ENCODE measurements at regions not wholly inside any gene's neighbourhood (a gene's known extent, or its start where the extent isn't known, plus 50 kb on each side); places are given as distances from the start of the nearest gene placed in this dataset.

- H3K4me3 ChIP-seq, result no peak overlapping the region
- TF ChIP-seq POLR2A (IDR thresholded peaks at IDR 0.05) (no peak), CTCF (IDR thresholded peaks at IDR 0.05) (no peak)
- intact Hi-C loops (cut with DNase I; ENCODE audit: low total_unique reads), result no loop called here
- 88% methylated on average over 4 of the region's 4 CpGs for WGBS, 2 donors
- no peaks in the 10 kb centered on the region for H3K27me3 ChIP-seq
- no peaks in the 10 kb centered on the region for H3K9me3 ChIP-seq
- H3K4me1 ChIP-seq, result peaks cover 3% of the 10 kb centered on the region
- no peaks in the 10 kb centered on the region for H3K36me3 ChIP-seq (ENCODE audit: low read depth, missing control alignments)
- no peak for DNase-seq
- no peak overlapping the region for H3K27ac ChIP-seq
Measured at GRCh38 chr19:31617010-31617585, 267.9 kb upstream of the TSHZ3 start.

- intact Hi-C loops (cut with DNase I; ENCODE audit: low total_unique reads), result no loop called here
- H3K27me3 ChIP-seq, result no peaks in the 10 kb centered on the region
- no peaks in the 10 kb centered on the region for H3K4me1 ChIP-seq
- no peak overlapping the region for H3K4me3 ChIP-seq
- H3K27ac ChIP-seq, result no peak overlapping the region
- H3K36me3 ChIP-seq (ENCODE audit: low read depth, missing control alignments), result no peaks in the 10 kb centered on the region
- WGBS, 2 donors, result 88 to 100% methylated on average over 4 of the region's 4 CpGs
- no peak for DNase-seq
- TF ChIP-seq CTCF (IDR thresholded peaks at IDR 0.05) (no peak), POLR2A (IDR thresholded peaks at IDR 0.05) (no peak)
- H3K9me3 ChIP-seq, result no peaks in the 10 kb centered on the region
Measured at GRCh38 chr19:31625056-31625455, 275.8 kb upstream of the TSHZ3 start.

GRCh38 chr19:31625575-31625974 is 276.3 kb upstream of the TSHZ3 start:
- TF ChIP-seq POLR2A (IDR thresholded peaks at IDR 0.05) (no peak), CTCF (IDR thresholded peaks at IDR 0.05) (no peak)
- Histone ChIP-seq H3K4me1 (no peaks in the 10 kb centered on the region), H3K36me3 (ENCODE audit: low read depth, missing control alignments) (no peaks in the 10 kb centered on the region), H3K27ac (no peak overlapping the region), H3K27me3 (no peaks in the 10 kb centered on the region), H3K4me3 (no peak overlapping the region), H3K9me3 (no peaks in the 10 kb centered on the region)
- WGBS, 2 donors, result 57 to 83% methylated on average over 1 of the region's 1 CpG
- no peak for DNase-seq
- intact Hi-C loops (cut with DNase I; ENCODE audit: low total_unique reads), result no loop called here

GRCh38 chr19:31626941-31627340 is 277.7 kb upstream of the TSHZ3 start:
- TF ChIP-seq CTCF (IDR thresholded peaks at IDR 0.05) (no peak), POLR2A (IDR thresholded peaks at IDR 0.05) (no peak)
- no peak overlapping the region for H3K4me3 ChIP-seq
- no peaks in the 10 kb centered on the region for H3K27me3 ChIP-seq
- DNase-seq, result no peak
- intact Hi-C loops (cut with DNase I; ENCODE audit: low total_unique reads), result no loop called here
- no peak overlapping the region for H3K27ac ChIP-seq
- no peaks in the 10 kb centered on the region for H3K4me1 ChIP-seq
- H3K9me3 ChIP-seq, result no peaks in the 10 kb centered on the region
- no peaks in the 10 kb centered on the region for H3K36me3 ChIP-seq (ENCODE audit: low read depth, missing control alignments)
- 90 to 95% methylated on average over 5 of the region's 5 CpGs for WGBS, 2 donors

GRCh38 chr19:31627620-31628365 is 278.6 kb upstream of the TSHZ3 start:
- Histone ChIP-seq H3K36me3 (ENCODE audit: low read depth, missing control alignments) (no peaks in the 10 kb centered on the region), H3K27me3 (no peaks in the 10 kb centered on the region), H3K27ac (no peak overlapping the region), H3K4me1 (no peaks in the 10 kb centered on the region), H3K9me3 (no peaks in the 10 kb centered on the region), H3K4me3 (no peak overlapping the region)
- intact Hi-C loops (cut with DNase I; ENCODE audit: low total_unique reads), result no loop called here
- TF ChIP-seq CTCF (IDR thresholded peaks at IDR 0.05) (no peak), POLR2A (IDR thresholded peaks at IDR 0.05) (no peak)
- DNase-seq, result no peak
- 58 to 62% methylated on average over 18 to 23 of the region's 23 CpGs for WGBS, 2 donors
